NCI-H1048 (cell line): ENCODE measurements at regions not wholly inside any gene's neighbourhood (a gene's known extent, or its start where the extent isn't known, plus 50 kb on each side); places are given as distances from the start of the nearest gene placed in this dataset.
"Not testable (repeated sequence)": the region's sequence is repeated elsewhere in the genome, so short reads cannot be mapped to it uniquely, and the experiment has no call there.

Source experiments
- DNase-seq: peaks from one replicate; lab custom pipeline; 2025; lab: John Stamatoyannopoulos, UW

DNA sequence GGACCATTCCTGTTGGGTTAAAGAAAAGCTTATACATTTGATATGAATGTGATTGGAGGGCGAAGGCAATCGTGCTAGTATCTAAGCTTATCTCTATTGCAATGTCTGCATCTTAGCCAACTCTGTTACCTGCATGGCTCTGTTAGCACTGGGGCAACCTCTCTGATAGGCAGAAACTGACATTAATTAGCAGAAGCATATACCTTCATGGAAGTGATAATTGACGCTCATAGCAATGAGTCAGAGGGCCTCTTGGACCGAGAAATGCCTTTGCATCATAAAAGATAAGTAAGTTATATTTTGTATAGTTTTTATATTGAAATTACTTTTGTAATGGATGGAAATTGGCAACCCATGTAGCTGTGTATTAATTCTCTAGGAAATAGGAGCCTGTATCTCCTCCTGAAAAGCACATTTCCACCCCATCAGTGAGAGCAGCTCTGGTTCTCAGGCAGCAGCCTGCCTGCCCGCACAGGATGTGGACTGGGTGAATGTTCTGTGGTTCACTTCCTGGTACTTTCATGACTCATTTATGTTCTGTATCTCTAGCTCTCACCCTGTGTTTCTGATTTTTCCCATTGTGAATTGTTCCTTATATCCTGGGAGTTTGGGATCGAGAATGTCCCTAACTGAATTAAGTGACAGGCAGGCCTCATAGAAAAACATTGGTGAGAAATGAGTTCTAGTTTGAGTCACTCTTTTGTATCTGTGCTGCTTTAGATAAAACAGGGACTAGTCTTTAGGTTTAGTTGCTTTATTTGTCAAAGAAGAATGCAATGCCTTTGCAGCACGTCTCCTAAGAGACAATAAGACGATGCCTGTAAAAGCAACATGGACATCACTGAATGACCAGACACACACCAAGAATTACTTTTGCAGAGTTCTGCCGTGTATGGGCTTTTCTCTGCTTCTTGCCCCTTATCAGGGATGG, 344.9 kb downstream of the DCDC2C start:
- DNase-seq: no peak

DNA sequence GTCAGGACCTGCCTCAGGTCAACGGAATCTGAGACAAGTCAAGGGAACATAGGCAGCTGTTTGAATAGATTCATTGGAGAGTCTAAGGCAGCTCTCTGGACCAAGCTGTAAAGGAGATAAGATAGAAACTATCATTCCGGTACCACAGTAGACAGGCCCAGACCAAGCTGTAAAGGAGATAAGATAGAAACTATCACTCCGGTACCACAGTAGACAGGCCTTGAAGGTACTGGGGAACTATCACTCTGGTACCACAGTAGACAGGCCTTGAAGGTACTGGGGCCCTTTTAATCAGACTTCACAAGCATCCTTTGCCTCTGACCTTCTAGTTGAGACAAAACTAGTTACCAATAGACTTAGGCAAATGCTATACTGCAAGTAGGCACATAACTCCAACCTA, 346.1 kb downstream of the DCDC2C start:
- no peak for DNase-seq

DNA sequence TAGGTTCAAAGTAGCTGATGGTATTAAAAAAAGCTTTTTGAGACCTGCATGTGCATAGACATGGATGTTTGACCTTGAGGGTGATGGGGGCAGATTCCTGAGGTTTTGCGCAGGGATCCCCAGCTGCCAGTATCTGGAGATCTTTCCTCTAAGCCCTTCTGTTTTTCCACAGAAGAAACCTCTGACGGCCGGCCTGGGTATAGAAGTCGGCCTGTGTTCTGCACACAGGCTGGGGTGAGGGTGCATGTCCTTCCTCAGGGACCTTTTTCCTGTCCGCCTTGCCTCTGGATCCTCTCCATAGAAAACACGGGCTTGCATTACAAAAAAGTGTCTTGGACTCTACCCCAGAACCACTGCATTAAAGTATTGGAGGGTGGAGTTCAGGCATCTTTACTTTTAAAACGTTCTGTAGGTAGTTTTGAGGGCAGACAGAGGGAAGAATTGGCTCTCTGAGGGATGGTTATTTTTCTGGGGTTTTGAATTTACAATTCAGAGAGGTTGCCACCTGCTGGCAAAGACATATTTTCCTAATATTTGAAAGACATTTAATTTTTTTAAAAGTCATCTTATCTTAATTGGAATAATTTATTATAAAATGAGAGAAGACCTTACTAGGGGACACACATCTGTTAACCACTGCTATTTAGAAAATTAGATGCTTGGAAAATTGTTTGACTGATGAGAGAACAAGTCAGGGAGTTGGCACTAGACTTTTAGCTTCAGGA, 350.6 kb downstream of the DCDC2C start:
- no peak for DNase-seq

DNA sequence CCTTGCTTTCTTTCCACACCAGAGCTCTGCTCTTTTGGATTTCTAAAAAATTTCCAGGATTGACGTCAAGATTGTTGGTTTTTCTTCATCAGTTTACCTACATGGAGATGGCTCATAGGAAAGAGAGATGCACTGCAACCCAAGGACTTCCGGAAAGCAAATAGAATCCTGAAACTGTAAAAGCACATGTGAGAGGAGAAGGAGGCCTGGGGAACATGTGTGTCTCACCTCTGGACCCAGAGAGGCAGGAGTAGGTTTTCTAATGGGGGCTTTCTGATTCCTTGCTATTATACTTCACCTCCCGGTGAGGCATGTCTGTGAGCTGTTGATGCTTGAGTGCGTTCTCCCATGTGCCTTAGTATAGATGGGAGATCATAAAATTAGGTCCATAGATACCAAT, 362.8 kb downstream of the DCDC2C start:
- DNase-seq: no peak

DNA sequence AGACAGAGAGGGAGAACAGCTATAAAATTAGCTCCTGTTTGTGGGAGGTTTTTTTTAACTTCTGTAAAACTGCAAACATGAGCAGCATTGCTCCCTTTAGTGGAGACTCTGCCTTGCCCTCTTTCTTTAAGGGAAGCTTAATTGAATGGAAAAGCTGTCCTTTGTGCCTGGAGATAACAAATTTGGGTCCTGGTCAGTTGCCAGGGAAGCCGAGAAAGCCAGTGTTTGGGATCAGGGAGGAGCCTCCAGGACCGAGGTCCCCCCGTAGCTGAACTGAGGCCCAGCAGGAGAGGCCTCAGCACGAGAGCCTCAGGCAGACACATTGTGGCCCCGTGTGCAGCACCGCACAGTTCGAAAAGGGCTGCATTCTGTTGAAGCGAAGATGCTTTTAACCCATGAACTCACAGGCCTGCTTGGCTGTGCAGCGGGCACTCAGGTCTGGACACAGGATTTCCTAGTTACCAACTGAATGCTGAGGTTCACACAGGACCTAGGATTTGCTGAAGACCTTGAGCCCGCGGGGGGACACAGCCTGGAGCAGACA, 369.7 kb downstream of the DCDC2C start:
- DNase-seq: no peak

DNA sequence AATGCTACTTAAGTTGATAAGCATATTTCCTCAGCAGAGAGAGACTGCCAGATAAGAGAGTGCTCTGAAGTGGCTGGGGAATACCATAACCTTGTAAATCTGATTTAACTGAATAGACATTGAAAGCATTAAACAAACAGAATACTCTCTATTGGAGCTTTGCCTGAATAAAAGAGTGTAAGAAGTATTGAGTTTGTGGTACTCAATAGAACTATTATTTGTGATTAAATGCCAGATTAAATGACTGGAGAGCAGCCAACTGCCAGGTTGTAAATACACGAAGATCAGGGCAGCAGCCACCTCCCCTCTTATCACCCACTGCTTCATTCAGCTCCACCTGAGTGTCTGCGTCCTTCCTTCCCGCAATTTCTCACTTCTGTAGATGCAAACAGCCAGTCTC, 373.6 kb downstream of the DCDC2C start:
- DNase-seq: no peak

DNA sequence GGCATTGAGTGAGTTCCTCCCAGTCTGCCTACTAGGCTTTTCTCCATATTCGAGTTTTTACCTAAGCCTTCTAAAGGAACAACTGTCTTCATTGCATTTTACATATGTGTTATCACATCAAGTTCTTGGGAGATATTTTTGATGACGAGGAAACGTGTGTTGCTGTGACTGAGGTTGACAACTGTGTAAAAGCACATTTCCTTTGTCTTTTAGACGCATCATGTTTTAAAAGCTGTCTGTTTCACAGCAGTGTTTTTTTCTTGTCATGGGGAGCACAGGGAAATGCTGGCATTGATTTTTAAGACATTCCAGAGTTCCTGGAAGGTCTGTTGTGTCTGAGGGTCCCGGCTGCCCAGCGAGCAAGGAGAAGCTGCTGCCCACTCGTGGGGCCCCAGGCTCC, 381.8 kb downstream of the DCDC2C start:
- DNase-seq: no peak

DNA sequence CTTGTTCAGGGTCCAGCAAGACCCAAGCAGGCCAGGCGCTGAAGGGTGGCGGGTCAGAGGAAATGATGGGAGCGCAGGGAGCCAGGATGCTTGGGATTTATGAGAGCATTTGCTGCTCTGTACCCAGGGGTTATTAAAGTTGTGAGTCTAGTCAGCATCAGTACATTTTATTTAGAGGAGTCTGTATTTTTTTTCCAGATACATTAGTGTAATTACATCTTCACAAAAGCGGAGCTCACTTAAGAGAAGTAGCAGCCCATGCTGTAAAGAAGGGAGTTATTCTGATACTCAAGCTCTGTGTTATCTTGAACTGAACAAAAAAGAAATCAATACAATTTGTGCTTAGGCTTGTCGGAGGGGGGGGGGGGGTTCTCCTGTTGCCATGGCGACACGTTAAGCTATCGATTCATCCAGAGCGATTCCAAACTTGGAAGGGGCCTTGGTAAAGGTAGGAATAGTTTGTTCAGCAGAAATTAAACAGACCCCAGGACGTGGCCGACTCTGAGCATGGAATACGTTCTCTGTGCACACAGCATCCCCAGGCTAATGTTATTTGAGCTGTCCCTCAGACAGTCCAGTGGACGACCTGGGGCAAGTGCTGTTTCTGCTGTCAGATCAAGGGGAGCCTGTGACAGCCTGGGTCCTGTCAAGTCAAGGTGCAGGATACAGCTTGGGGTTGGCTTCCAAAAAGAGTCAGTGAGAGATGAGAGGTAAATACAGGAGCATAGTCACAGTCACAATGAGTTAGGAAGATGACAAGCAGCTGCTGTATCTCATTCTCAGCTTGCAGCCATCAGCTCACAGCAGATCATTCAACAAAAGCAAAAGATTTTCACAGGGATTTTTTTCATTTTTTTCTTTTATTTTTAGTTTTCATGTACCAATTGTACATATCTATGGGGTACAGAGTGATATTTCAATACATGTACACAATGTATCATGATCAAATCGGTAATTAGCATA, 387.6 kb downstream of the DCDC2C start:
- DNase-seq: no peak

DNA sequence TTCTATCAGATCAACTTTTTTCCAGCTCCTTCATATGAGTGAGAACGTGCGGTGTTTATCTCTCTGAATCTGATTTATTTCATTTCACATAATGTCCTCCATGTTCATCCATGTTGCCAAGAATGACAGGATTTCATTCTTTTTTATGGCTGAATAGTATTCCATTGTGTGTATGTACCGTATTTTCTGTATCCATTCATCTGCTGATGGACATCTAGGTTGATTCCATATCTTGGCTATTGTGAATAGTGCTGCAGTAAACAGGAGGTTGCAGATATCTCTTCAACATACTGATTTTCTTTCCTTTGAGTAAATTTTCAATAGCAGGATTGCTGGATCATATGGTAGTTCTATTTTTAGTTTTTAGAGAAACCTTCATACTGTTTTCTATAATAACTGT, 388.5 kb downstream of the DCDC2C start:
- no peak for DNase-seq

DNA sequence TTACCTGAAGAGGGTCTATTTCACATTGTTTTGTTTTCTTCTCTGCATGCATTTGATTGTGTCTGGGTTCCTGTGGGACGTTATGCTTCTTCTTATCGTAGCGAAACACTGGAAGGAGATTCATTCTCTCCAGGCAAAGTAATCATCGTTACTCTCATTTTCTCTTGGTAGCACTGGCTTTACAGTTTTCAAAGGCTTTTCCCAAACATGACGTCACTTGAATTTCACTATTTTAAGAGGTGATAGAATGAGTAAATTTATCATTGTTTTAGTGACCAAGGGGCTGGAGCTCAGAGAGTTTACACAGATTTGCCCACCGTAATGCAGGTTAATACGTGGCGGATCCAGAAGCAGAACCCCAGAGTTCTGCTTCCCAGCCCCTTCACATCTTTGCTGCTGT, 391.4 kb downstream of the DCDC2C start:
- DNase-seq: no peak

DNA sequence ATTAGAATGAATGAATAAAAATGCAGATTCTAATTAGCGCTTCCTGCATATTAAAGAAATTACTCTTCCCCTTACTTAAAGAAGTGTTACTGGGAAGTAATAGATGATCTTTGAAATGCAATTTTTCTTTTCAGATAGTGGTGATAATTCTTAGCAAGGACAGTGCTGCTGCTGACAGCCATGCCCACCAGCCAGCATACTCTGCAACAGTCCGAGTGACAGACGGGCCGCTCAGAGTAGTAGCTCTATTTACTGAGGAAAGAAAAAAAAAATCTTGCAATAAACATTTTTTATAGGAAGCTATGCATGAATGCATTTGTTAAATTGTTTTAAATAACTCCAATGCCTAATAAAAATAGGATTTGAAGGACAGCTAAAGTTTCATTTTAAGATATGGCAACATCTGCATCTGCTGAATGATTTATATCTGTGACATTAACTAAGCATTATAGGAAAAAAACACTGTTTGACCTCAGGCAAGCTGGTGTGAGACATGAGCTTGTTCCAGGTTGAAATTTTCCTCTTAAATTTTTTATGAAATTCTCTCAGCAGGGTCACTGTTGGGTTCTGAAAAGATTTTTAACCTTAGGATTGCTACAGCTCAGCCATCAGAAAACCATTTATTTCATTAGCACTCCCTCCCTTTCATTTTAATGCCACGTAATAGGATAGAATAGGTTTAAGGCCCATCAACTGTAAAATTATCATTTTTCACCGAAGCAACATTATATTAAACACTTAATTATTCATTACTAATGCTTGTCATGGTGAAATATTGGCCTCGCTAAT, 393.8 kb downstream of the DCDC2C start:
- no peak for DNase-seq

DNA sequence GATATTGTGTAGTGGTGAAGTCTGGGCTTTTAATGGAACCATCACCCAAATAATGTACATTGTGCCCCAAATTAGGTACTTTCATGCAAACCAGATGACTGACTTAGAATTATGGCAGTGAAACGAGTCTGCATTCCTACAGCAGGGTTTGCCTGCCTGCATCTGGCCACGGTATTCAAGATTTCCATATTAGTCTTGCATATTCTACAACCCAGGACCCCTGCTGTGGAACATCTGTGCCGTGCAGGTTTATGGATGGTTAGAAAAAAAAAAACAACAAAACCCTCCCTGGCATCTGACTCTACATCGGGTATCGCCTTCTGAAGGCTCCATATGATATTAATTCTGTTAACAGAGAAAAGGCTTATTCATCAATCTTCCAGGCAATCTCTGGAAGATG, 394.8 kb downstream of the DCDC2C start:
- DNase-seq: no peak

DNA sequence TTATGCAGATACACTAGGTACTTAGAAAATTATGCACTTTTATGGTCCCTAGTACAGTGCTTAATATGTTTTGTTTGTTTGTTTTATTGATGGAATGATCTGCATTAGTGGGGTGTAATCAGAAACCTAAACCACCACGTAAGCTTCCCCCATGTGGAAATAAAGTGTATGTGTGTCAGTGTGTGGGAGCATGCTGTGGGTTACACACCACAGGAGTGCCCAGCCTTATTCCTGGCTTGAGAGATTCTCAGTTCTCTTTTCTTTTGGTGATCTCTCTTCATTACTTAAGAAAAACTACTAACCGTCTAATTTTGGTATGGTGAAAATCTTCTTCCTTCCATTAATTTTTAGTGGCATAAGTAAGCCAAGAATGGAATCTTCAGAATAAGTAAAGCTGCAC, 398.6 kb downstream of the DCDC2C start:
- DNase-seq: no peak

DNA sequence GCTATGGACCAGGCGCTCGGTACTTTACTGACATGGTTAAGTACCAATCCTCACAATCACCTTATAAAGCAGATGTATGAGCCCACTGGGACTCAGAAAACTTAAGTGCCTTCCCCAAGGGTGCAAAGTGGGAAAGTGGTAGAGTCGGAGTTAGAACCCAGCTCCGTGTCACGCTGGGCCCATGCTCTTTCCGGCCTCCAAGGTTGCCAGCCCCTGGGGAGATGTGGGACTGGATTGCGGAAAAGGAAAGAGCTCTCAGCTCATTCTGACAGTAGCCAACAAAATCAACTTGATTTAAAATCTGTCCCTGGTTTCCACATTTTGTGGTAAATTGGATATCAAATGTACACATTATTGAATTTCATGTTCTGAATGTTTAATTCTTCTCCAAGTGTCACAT, 403.8 kb downstream of the DCDC2C start:
- no peak for DNase-seq

DNA sequence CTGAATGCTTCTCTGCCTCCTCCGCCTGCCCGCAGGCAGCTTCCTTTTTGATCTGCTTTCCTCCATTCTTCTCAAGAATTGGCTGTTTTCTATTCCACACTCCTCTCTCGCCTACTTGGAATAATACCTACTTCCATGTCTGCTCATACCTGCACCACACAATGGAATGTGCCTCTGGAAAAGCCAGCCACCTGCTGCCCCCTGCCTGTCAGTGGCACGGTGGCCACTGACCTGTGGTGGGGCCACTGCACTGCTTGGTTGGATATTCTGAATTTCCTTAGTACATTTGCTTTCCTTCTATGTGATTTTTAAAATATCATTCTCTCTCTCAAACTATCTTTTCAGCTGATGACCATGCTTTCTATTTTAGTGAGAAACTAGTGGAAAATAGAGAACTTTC, 406.9 kb downstream of the DCDC2C start:
- DNase-seq: no peak

DNA sequence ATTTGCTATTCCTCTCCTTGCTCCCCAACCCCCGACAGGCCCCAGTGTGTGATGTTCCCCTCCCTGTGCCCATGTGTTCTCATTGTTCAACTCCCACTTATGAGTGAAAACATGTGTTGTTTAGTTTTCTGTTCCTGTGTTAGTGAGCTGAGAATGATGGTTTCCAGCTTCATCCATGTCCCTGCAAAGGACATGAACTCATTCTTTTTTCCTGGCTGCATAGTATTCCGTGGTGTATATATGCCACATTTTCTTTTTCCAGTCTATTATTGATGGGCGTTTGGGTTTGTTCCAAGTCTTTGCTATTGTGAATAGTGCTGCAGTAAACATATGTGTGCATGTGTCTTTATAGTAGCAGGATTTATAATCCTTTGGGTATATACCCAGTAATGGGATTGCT, 412.1 kb downstream of the DCDC2C start:
- not testable (repeated sequence) for DNase-seq

DNA sequence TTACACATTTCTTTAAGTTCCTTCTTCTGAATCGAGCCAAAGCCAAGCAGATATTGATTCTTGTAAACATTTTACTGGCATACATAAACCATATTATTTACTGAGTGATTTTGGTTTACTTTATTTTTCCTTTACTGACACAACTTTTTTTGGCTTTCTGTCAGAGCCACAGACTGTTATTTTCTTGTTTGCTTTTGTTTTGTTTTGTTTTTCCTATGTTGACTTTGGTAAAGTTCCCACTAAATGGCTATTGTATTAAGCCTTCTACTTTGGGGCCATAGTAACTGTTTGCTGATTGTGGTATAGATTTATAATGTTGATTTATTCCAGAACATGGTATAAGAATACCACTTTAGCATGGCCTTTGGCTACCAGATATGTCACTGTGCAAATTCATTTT, 419.4 kb downstream of the DCDC2C start:
- no peak for DNase-seq

DNA sequence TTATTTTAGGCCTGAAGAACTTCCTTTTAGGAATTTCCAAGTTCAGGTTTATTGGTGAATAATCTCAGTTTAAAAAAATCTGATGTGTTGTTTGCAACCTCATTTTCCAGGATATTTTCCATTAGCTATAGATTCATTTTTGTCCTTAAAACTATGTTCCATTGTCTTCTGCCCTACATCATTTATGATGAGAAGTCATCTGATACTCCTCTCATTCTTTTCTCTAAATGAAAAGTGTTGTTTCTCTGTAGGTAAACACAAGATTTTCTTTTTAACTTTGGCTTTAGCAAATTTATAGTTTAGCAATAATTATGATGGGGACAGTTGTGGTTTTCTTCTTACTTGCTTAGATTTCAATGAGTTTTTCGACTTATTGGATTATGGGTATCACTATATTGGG, 427.3 kb downstream of the DCDC2C start:
- DNase-seq: no peak

DNA sequence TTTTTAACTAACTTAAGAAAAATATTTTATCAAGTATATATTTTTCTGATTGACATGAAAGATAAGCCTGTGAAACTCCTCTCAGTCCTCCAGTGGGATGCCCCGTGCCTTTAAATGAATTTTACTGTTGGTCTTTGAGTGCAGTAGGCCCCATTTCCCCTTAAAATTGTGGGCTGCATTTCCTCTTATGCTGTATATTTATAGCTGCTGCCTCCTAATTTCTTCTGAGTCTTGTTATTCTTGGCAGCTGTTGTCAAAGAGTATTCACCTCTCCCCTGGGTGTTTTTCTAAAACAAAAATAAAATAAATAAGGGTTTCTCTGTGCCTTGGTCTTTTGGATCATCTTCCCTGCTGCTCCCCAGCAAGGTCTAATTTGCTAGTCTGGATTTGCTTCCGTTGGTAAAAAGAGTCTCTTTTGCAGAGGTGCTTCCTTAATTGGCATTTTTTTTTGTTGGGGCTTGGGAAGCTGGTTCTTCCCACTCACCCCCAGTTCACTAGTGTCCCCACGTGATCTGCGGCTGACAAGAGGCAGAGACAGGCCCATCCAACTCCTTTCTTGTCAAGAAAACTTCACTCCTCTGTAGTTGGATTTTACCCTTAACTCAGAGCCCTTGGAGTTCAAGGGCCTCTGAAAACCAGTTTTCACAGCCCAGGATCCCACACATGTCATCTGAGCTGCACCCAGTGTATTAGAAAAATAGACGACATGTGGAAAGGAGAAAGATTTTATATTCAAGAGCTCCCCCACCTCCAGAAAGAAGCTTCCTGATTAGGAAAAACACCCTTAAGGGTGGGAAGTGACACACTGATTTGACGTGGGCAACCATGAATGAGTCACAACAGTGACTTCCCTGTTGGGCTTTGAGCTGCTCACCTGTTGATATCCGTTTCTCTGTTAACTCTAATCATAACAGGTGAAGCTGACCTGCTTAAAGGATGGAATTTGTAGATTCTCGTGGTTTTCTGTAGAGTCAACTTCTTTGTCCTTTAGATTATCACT, 431.5 kb downstream of the DCDC2C start:
- no peak for DNase-seq

DNA sequence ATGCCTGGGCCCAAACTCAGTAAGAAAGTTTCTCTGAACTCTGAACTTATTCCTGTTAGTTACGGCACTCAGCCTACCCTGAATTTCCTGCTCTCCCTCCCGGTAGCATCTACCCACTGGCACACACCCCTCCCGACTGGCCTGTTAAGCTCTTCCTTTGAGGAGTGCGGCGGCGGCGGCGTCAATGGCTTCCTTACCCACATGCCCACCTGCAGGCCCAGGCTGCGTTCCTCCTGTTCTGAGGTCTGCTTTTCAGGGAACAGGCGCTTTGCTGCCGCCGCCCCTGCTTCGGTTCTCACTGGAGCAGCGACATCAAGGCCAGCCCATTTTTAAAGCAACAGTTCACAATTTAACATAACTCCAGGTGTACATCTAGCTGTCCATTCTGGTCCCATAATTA, 432.4 kb downstream of the DCDC2C start:
- DNase-seq: no peak
